ENCODE measurements at regions not wholly inside any gene's neighbourhood (a gene's known extent, or its start where the extent isn't known, plus 50 kb on each side); places are given as distances from the start of the nearest gene placed in this dataset.

DNA sequence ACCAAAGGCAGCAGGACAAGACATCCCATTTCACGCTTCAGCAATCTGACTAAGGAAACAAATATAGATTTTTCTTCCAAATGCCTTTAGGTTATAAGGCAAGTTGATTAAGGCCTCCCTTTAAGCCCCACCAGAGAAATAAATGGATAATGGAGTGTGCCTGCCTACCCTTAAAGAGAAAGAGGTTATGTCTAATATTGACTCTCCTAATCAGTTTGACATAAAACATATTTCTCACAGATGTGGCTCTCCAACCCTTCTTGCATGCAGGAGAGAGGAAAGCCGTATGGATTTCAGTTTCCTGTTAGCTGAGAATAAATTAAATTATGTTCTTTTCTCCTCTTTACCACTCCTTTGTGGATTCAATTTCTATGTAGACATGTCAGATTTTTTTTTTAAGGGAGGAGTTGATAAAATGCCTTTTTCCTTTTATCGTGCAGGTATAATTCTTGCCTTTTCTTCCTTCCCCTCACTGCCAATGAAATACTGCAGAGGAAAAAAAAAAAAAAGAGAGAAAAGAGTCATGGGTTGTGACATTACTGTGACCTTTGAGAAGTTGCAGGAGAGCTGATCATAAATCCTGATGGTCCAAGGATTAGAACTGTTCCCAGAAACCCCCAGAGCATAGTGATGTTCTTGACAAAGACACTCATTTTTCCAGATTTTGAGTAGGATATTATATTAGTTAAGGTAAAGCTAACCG, 355.3 kb upstream of the SLCO3A1 start:
- DNase-seq (no peak), ATAC-seq (no peak)
- H3K4me3 ChIP-seq = no peak overlapping the region
- H3K4me1 ChIP-seq = no peaks in the 10 kb centered on the region
- no peak overlapping the region for H3K27ac ChIP-seq
- H3K9me3 ChIP-seq = no peaks in the 10 kb centered on the region
- TF ChIP-seq, protein P1, sequence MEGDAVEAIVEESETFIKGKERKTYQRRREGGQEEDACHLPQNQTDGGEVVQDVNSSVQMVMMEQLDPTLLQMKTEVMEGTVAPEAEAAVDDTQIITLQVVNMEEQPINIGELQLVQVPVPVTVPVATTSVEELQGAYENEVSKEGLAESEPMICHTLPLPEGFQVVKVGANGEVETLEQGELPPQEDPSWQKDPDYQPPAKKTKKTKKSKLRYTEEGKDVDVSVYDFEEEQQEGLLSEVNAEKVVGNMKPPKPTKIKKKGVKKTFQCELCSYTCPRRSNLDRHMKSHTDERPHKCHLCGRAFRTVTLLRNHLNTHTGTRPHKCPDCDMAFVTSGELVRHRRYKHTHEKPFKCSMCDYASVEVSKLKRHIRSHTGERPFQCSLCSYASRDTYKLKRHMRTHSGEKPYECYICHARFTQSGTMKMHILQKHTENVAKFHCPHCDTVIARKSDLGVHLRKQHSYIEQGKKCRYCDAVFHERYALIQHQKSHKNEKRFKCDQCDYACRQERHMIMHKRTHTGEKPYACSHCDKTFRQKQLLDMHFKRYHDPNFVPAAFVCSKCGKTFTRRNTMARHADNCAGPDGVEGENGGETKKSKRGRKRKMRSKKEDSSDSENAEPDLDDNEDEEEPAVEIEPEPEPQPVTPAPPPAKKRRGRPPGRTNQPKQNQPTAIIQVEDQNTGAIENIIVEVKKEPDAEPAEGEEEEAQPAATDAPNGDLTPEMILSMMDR (IDR thresholded peaks at IDR 0.05 in 4 of 5, conservative IDR thresholded peaks at IDR 0.05 in 1 of 5) = no peak
- TF ChIP-seq POLR2A (IDR thresholded peaks at IDR 0.05) = no peak
- no peaks in the 10 kb centered on the region for H3K36me3 ChIP-seq
- intact Hi-C loops (cut with DNase I; ENCODE audit: low total_unique reads) (no loop called here), in situ Hi-C loops (cut with MboI; ENCODE audit: low sequenced_read_pairs in 4 of 4) (no loop called here)
- no peaks in the 10 kb centered on the region for H3K27me3 ChIP-seq

DNA sequence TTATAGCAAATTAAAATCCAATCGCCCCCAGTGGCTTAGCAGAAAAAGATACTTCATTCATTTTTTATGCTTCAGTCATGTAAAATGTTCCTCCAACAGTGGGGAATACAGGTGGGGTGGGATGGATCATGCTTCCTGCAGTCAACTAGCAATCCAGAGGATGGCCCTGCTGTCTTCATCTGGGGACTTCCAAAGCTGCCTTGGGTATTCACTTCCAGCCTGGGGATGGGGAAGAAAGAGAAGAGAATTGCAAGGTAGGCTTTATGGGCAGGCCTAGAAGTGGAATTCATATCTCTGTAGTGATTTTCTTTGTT, 354.8 kb upstream of the SLCO3A1 start:
- ATAC-seq (no peak), DNase-seq (no peak)
- Histone ChIP-seq H3K9me3 (no peaks in the 10 kb centered on the region), H3K4me3 (no peak overlapping the region), H3K4me1 (no peaks in the 10 kb centered on the region), H3K36me3 (no peaks in the 10 kb centered on the region), H3K27ac (no peak overlapping the region), H3K27me3 (no peaks in the 10 kb centered on the region)
- TF ChIP-seq, protein P1 (IDR thresholded peaks at IDR 0.05 in 4 of 5, conservative IDR thresholded peaks at IDR 0.05 in 1 of 5) = no peak
- TF ChIP-seq POLR2A (IDR thresholded peaks at IDR 0.05) = no peak
- intact Hi-C loops (cut with DNase I; ENCODE audit: low total_unique reads) = no loop called here
- in situ Hi-C loops (cut with MboI; ENCODE audit: low sequenced_read_pairs in 4 of 4) = no loop called here

DNA sequence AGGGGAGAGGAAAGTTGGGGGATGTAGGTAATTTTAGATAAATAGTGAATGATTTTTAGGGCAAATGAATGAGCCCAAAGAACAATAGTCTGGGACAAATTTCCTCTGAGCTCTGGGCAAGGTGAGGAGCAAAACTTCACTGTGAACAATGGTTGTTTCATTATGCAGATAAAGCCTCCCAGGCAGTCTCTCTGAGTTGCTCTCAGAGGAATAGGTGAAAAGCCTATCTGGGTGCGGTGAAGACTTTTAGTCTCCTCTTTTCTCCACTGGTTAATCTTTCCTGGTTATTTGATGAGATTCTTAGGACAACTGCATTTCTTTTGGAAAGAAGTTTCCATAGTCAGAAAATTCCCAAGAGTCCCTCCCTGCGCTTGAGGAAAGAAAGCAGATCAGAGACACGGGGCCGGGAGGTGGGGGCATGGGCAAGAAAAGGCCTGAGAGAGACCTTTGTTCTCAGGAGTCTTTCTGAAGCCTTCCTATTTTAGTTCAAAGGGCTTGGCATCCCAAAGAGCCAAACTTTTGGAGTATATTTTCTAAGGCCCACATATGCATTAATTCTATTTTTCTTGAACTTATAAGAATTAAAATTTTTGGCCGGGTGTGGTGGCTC, 353.6 kb upstream of the SLCO3A1 start:
- H3K4me1 ChIP-seq = no peaks in the 10 kb centered on the region
- DNase-seq = no peak
- intact Hi-C loops (cut with DNase I; ENCODE audit: low total_unique reads) (no loop called here), in situ Hi-C loops (cut with MboI; ENCODE audit: low sequenced_read_pairs in 4 of 4) (no loop called here)
- H3K4me3 ChIP-seq = no peak overlapping the region
- ATAC-seq = no peak
- no peaks in the 10 kb centered on the region for H3K9me3 ChIP-seq
- H3K27me3 ChIP-seq = no peaks in the 10 kb centered on the region
- H3K27ac ChIP-seq = no peak overlapping the region
- H3K36me3 ChIP-seq = no peaks in the 10 kb centered on the region
- TF ChIP-seq, protein P1 (IDR thresholded peaks at IDR 0.05 in 4 of 5, conservative IDR thresholded peaks at IDR 0.05 in 1 of 5) = no peak
- no peak for TF ChIP-seq POLR2A (IDR thresholded peaks at IDR 0.05)

DNA sequence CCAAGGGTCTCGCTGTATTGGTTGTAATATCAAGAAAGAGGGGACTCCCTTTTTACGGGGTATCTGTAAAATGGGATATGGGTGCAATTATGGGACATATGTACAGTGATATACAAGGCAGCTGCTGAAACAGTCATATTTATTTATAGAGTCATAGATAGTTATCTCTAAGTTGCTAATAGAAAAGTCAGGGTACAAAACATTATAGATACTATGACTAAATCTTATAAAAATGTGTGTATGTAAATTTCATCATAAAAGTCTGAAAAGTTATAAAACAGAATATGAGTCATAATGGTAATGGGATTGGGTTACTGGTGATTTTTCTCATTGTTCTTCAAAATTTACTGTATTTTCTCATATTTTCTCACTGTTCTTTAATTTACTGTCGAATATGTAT, 344.9 kb upstream of the SLCO3A1 start:
- TF ChIP-seq POLR2A (IDR thresholded peaks at IDR 0.05) = no peak
- TF ChIP-seq, protein P1 (IDR thresholded peaks at IDR 0.05 in 4 of 5, conservative IDR thresholded peaks at IDR 0.05 in 1 of 5) = no peak
- no peaks in the 10 kb centered on the region for H3K36me3 ChIP-seq
- intact Hi-C loops (cut with DNase I; ENCODE audit: low total_unique reads) (no loop called here), in situ Hi-C loops (cut with MboI; ENCODE audit: low sequenced_read_pairs in 4 of 4) (no loop called here)
- no peak overlapping the region for H3K27ac ChIP-seq
- no peak for ATAC-seq
- H3K27me3 ChIP-seq = no peaks in the 10 kb centered on the region
- DNase-seq = no peak
- no peak overlapping the region for H3K4me3 ChIP-seq
- H3K4me1 ChIP-seq = no peaks in the 10 kb centered on the region
- no peaks in the 10 kb centered on the region for H3K9me3 ChIP-seq

DNA sequence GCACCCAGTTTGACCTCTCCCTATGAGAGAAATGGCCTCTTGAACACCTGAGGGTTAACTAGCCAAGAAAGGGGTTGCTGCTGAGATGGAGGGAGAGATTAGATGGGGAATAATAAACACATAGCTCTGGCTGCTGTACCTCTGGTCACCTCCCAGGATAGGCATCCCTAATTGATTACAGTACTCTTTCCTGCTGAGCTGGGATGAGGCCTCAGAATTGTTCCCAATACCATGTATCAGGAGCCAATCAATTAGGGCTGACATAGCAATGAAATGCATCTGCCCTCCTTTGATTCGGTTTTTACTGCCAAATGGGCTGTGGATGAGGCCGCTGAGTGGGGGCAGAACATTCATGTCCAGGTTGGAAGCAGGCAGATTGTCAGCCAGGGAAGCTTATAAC, 339.4 kb upstream of the SLCO3A1 start:
- TF ChIP-seq, protein P1 (IDR thresholded peaks at IDR 0.05 in 4 of 5, conservative IDR thresholded peaks at IDR 0.05 in 1 of 5) = no peak
- no peak for TF ChIP-seq POLR2A (IDR thresholded peaks at IDR 0.05)
- in situ Hi-C loops (cut with MboI; ENCODE audit: low sequenced_read_pairs in 4 of 4) (no loop called here), intact Hi-C loops (cut with DNase I; ENCODE audit: low total_unique reads) (no loop called here)

More for the DNA sequence above, 339.4 kb upstream of the SLCO3A1 start:
- no peaks in the 10 kb centered on the region for H3K27me3 ChIP-seq
- no peak overlapping the region for H3K4me3 ChIP-seq
- H3K9me3 ChIP-seq = no peaks in the 10 kb centered on the region
- H3K27ac ChIP-seq = no peak overlapping the region
- no peak for DNase-seq
- no peaks in the 10 kb centered on the region for H3K36me3 ChIP-seq
- ATAC-seq = no peak
- no peaks in the 10 kb centered on the region for H3K4me1 ChIP-seq

All from gastrocnemius medialis (tissue), 4 donors.